GM23248 (cell line): ENCODE measurements at regions not wholly inside any gene's neighbourhood (a gene's known extent, or its start where the extent isn't known, plus 50 kb on each side); places are given as distances from the start of the nearest gene placed in this dataset.
"Not testable (repeated sequence)": the region's sequence is repeated elsewhere in the genome, so short reads cannot be mapped to it uniquely, and the experiment has no call there.

Source experiments
- DNase-seq: peaks from one replicate; pipeline ENCODE4 v3.0.0-alpha.2; 2015
- H2AFZ ChIP-seq: fragments of 200-600 bp; sonication (generic); 2 replicates; pipeline ENCODE4 v1.6.1; 2016; ENCODE audit warnings: antibody characterized with exemption
- H3F3A ChIP-seq: fragments of 200-600 bp; sonication (generic); 2 replicates; pipeline ENCODE4 v1.6.1; 2016; ENCODE audit warnings: mild to moderate bottlenecking, antibody characterized with exemption, mixed run types; ENCODE audit not compliant: insufficient read depth
- H3K27ac ChIP-seq: fragments of 200-600 bp; sonication (generic); 2 replicates; pipeline ENCODE4 v1.5.1; 2016; ENCODE audit warnings: mild to moderate bottlenecking
- H3K27me3 ChIP-seq: fragments of 200-600 bp; sonication (generic); replicated peaks from 2 replicates; pipeline ENCODE4 v1.6.1; 2016; ENCODE audit warnings: mild to moderate bottlenecking; ENCODE audit not compliant: insufficient read depth
- H3K36me3 ChIP-seq: fragments of 200-600 bp; sonication (generic); 2 replicates; pipeline ENCODE4 v1.6.1; 2016; ENCODE audit warnings: low read depth, mild to moderate bottlenecking
- H3K4me1 ChIP-seq: fragments of 200-600 bp; sonication (generic); 2 replicates; pipeline ENCODE4 v1.6.1; 2016; ENCODE audit warnings: mild to moderate bottlenecking; ENCODE audit not compliant: insufficient read depth
- H3K4me2 ChIP-seq: fragments of 200-600 bp; sonication (generic); one replicate; pipeline ENCODE4 v1.6.1; 2016; ENCODE audit warnings: mild to moderate bottlenecking; ENCODE audit not compliant: unreplicated experiment
- H3K4me3 ChIP-seq: fragments of 200-600 bp; sonication (generic); 2 replicates; pipeline ENCODE4 v1.5.1; 2016; ENCODE audit warnings: mild to moderate bottlenecking
- H3K79me2 ChIP-seq: fragments of 200-600 bp; sonication (generic); 2 replicates; pipeline ENCODE4 v1.6.1; 2016; ENCODE audit warnings: mild to moderate bottlenecking; ENCODE audit not compliant: insufficient read depth
- H3K9ac ChIP-seq: fragments of 200-600 bp; sonication (generic); 2 replicates; pipeline ENCODE4 v1.6.1; 2016; ENCODE audit warnings: mild to moderate bottlenecking
- H3K9me2 ChIP-seq: fragments of 200-600 bp; sonication (generic); 2 replicates; pipeline ENCODE4 v1.6.1; 2016; ENCODE audit warnings: mixed run types, mild to moderate bottlenecking, moderate library complexity; ENCODE audit not compliant: insufficient read depth
- H3K9me3 ChIP-seq: fragments of 200-600 bp; sonication (generic); one replicate; pipeline ENCODE4 v1.6.1; 2017; ENCODE audit warnings: low read depth
- H4K20me1 ChIP-seq: fragments of 200-600 bp; sonication (generic); 2 replicates; pipeline ENCODE4 v1.6.0; 2016; ENCODE audit not compliant: insufficient read depth
- WGBS, 2 experiments: methylation state at CpG; one replicate each; pipeline ENCODE4 v1.1.6; 2015 to 2017; ENCODE audit warnings: low lambda C conversion rate in 2 of 2, low coverage in 1 of 2; ENCODE audit errors: missing lambda C conversion rate in 2 of 2; 5-methylcytosine and 5-hydroxymethylcytosine counted together
- in situ Hi-C: fragments of 300-500 bp; cut with MboI; formaldehyde crosslinking; loops from 2 replicates; pipeline ENCODE4 v1.15.0; 2020

- H3K27ac ChIP-seq, in situ Hi-C loops, H3F3A ChIP-seq, H3K79me2 ChIP-seq, H3K9ac ChIP-seq, DNase-seq, H3K9me3 ChIP-seq, H4K20me1 ChIP-seq, H3K4me3 ChIP-seq, H3K4me2 ChIP-seq, H3K27me3 ChIP-seq, H3K4me1 ChIP-seq, H3K9me2 ChIP-seq, H2AFZ ChIP-seq, H3K36me3 ChIP-seq: not testable (repeated sequence)
- WGBS, 2 experiments = 77 to 84% methylated on average over 5 to 8 of the region's 14 CpGs
These were observed 846.4 kb downstream of the RPIA start for GRCh38 chr2:89537862-89538261.

DNA sequence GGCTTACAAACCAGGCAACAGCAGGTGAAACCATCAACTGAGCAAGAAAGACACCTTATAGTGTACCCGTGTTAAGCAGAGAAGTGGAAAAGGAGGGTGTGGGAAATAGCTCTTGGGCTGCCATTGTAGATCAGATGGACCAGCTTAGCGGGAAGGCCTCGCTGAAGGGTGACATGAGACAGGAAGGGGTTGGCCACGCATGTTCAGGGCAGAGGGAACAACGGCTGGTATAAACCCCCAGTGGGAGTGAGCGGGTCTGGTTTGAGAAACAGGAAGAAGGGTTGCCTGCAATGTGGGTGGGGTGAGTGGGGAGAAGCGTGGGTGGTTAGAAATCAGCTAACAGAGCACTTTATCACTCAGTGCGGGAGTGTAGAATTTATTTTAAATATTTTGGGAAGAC lies 852.6 kb downstream of the RPIA start:
- H3K4me3 ChIP-seq, H3K9ac ChIP-seq, H3F3A ChIP-seq, H3K79me2 ChIP-seq, H3K4me2 ChIP-seq, H3K36me3 ChIP-seq, H2AFZ ChIP-seq, H4K20me1 ChIP-seq, H3K4me1 ChIP-seq, in situ Hi-C loops, H3K9me3 ChIP-seq, H3K9me2 ChIP-seq, DNase-seq, H3K27ac ChIP-seq, H3K27me3 ChIP-seq: not testable (repeated sequence)
- WGBS, 2 experiments = 64% methylated on average over 5 to 6 of the region's 8 CpGs

DNA sequence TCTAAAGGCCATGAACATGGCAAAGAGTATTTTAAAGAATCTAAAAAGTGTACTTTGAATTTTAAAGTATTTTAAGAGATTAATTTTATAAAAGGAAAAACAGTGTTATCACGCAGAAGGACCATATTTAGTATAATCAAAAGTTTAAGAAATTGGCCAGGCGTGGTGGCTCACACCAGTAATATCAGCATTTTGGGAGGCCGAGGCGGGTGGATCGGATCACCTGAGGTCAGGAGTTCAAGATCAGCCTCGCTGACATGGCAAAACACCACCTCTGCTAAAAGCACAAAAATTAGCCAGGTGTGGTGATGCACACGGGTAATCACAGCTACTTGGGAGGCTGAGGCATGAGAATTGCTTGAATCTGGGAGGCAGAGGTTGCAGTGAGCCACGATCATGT lies 887.7 kb downstream of the RPIA start:
- H3F3A ChIP-seq, H3K9me2 ChIP-seq, H3K36me3 ChIP-seq, H3K4me3 ChIP-seq, H3K4me2 ChIP-seq, H3K27ac ChIP-seq, H3K4me1 ChIP-seq, H3K9ac ChIP-seq, H3K27me3 ChIP-seq, DNase-seq, H2AFZ ChIP-seq, H3K9me3 ChIP-seq, H3K79me2 ChIP-seq, H4K20me1 ChIP-seq, in situ Hi-C loops: not testable (repeated sequence)
- 66 to 74% methylated on average over 6 of the region's 8 CpGs for WGBS, 2 experiments

DNA sequence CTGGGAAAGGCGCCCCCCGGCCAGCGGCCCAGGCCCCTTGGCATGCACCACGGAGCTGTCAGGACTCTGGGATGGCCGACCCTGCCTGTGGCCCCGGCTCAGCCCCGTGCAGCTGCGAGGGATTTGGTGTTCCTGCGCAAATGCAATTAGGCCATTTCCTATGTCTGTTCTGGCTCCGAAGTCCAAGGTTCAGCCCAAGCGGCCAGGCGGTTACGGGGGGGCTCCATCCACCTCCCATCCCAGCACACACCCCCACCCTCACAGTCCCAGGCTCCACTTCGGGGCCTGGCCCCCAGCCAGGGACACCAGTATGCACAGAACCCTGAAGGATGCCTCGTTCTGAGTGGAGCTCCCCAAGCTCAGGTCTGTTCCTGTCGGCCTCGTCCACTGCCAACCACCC lies 891.3 kb downstream of the RPIA start:
- H4K20me1 ChIP-seq, H3K27ac ChIP-seq, H3K79me2 ChIP-seq, H3K4me3 ChIP-seq, H3K9me3 ChIP-seq, H3K4me2 ChIP-seq, H3K9me2 ChIP-seq, H3K9ac ChIP-seq, H3F3A ChIP-seq, H2AFZ ChIP-seq, H3K36me3 ChIP-seq, in situ Hi-C loops, H3K27me3 ChIP-seq, H3K4me1 ChIP-seq: not testable (repeated sequence)
- no CpG with 5 or more reads among the region's 17 CpGs for WGBS, 2 experiments
- DNase-seq = peak; percentile 3

DNA sequence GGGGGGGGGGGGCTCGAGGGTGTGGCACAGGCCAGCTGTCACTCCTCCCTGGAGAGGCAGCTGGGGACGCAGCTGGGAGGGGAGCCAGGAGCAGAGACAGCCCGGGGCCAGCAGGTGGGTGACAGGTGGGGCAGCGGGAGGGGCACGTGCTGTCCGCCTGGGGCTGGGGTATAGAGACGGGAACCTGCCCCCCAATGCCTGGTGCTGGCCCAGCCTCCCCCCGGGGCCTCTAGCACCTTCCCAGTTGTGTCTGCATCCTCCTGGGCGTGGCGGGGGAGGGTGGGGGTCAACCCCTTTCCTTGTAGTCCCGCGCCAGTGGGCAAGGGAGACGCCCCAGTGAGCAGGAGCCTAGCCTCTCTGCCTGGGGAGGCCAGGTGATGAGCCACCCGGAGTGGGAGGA lies 892.6 kb downstream of the RPIA start:
- H3K9me3 ChIP-seq, H2AFZ ChIP-seq, in situ Hi-C loops, H4K20me1 ChIP-seq, H3K79me2 ChIP-seq, H3K36me3 ChIP-seq, H3K27ac ChIP-seq, H3K9ac ChIP-seq, H3F3A ChIP-seq, H3K4me3 ChIP-seq, H3K9me2 ChIP-seq, H3K27me3 ChIP-seq, H3K4me2 ChIP-seq, DNase-seq, H3K4me1 ChIP-seq: not testable (repeated sequence)
- 57% methylated on average over 8 of the region's 14 CpGs; no CpG with 5 or more reads in 1 of the 2 experiments for WGBS, 2 experiments

DNA sequence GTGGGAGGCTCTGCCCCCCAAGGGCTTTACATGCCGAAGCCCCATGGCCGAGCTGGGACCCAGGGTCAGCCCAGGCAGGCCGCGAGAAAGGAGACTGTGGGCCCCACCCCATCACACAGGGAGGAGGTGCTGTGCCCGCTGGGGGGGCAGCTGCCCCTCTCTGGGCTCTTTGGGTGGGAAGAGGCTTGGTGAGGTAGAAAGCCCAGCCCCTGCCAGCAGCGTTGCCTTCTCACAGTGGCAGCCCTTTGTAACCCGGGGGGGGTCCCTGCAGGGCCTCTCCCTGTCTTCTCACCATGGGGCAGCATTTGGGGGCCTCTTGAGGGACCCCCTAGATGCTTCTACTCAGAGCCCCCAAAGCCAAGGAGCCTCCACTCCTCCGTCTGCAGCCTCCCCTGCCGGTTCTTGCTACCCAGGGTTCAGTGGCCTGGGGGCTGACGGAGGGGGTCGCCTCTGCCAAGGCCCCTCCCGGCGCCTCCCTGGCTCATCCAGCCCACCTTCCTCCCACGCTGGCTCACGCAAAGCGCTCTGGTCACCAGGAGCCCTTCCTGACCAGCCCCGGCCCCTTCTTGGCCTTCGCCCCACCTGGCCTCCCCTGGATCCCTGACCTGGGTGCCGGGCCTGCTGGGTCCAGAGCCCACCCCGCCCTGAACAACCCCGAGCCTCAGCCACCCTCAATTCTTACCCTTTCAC lies 893.5 kb downstream of the RPIA start:
- H3K27me3 ChIP-seq, H3K79me2 ChIP-seq, H3K4me1 ChIP-seq, H3K9me3 ChIP-seq, H4K20me1 ChIP-seq, H3K27ac ChIP-seq, H2AFZ ChIP-seq, H3K4me2 ChIP-seq, H3K9me2 ChIP-seq, in situ Hi-C loops, H3F3A ChIP-seq, H3K36me3 ChIP-seq: not testable (repeated sequence)
- WGBS, 2 experiments = 0% methylated on average over 1 of the region's 21 CpGs; no CpG with 5 or more reads in 1 of the 2 experiments
- H3K4me3 ChIP-seq = peak overlapping the region; percentile 70
- peak; percentile 2 for DNase-seq
- peak overlapping the region; percentile 72 for H3K9ac ChIP-seq

- Histone ChIP-seq H2AFZ (peak overlapping the region; percentile 77), H3K9ac (peak overlapping the region; percentile 72), H3K4me3 (peak overlapping the region; percentile 70)
- H3K9me3 ChIP-seq, H3K27ac ChIP-seq, in situ Hi-C loops, H3K79me2 ChIP-seq, H3K4me2 ChIP-seq, H3K4me1 ChIP-seq, H4K20me1 ChIP-seq, H3K27me3 ChIP-seq, H3K36me3 ChIP-seq, H3F3A ChIP-seq, H3K9me2 ChIP-seq: not testable (repeated sequence)
- peak; percentile 67 for DNase-seq
- WGBS, 2 experiments = 3 to 6% methylated on average over 28 to 30 of the region's 34 CpGs
These were observed 894.1 kb downstream of the RPIA start for GRCh38 chr2:89585558-89585920.

GRCh38 chr2:89599843-89600242 lies 908.4 kb downstream of the RPIA start:
- H3K27me3 ChIP-seq, H3K9me2 ChIP-seq, H4K20me1 ChIP-seq, H3K4me2 ChIP-seq, H3K4me3 ChIP-seq, H3K9ac ChIP-seq, H3K4me1 ChIP-seq, in situ Hi-C loops, H3K36me3 ChIP-seq, H3K9me3 ChIP-seq, H3K79me2 ChIP-seq, DNase-seq, H3F3A ChIP-seq, H3K27ac ChIP-seq, H2AFZ ChIP-seq: not testable (repeated sequence)
- WGBS, 2 experiments = 13 to 14% methylated on average over 3 of the region's 4 CpGs
